DMS114 treated with DMSO at 0.1 percent for 48 hours (cell line): ENCODE measurements at regions not wholly inside any gene's neighbourhood (a gene's known extent, or its start where the extent isn't known, plus 50 kb on each side); places are given as distances from the start of the nearest gene placed in this dataset.

ENCODE experiments used
- DNase-seq: peaks from one replicate; lab custom pipeline; 2025; ENCODE audit not compliant: unreplicated experiment; lab: John Stamatoyannopoulos, UW

DNA sequence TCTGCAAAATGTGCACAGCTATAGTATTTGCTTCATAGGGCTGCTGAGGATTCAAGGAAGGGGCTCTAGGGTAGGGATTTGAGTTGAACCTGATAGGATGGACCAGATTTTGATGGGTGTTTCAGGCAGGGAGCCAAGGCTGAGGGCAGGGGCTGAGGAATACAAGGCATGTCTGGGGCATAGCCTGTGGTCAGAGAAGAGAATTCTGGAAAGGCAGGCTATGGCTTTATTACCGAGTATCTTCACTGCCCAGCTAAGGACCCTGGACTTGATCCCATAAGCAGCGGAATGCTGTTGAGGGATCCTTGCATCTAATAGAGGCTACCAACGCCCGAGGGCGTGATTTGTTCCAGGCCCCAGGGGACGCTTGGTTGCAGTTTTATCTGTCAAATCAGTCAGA lies 193.0 kb upstream of the TLE3 start:
- no peak for DNase-seq

DNA sequence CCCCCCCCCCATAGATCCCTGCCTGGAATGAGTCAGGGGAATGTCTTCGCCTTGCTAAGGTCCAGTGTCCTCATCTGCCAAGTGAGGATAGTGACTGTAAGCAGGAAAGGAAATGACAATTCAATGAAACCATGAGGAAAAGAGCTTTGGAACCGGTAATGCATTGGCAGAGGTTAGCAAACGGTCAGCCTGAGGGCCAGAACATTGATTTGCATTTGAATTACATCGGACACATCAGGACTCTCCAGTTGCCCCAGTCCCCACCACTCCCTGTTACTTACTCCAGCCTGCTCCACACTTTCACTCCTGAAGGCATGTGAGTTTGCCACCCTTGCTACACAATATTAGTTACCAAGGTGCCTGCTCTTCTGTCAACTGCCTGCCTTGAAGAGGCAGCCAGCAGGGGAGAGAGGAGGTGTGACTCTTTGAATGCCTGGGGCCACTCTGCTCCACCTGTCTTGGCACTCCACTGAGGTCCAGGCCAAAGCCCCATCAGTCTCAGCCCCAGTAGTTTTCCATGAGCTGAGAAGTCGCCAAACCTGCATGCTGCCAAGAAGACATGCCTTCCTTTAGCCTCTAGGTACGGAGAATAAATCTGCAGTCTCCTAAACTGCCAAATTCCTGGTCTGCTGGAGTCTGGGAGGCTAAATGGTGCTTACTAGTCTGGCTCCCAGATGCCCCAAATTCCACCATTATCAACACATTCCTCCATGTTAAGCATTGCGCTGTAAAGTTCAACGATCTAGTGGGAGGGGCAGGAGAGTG lies 191.7 kb upstream of the TLE3 start:
- no peak for DNase-seq

DNA sequence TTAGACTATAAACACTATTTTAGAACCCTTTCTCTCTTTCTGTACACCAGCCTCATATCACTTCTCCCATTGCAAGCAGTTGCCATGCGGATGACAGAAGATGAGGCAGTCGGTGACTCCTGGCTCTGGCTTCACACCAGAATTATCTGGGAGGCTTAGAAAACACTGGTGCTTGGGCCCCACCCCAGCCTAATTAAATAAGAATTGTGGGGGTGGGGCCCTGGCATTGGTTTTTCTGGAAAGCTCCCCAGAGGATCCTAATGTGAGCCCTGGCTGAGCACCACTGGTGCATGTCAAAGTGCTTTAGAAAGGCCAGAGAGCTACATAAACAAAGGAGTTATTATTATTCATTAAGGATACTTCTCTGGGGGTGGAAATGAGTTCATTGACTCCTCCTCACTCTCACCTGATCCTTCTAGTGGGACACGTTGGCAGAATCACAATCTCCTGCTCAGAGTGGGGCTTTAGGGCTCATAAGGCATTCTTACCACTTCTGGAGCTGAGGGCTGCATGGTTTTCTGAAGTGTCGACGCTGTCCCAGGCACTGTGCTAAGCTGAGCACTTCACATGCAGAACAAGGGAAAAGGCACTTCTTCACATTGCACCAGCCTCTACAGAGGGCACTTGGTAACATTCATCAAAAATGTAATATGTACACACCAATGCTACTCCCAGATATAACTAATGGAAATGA lies 188.5 kb upstream of the TLE3 start:
- no peak for DNase-seq

DNA sequence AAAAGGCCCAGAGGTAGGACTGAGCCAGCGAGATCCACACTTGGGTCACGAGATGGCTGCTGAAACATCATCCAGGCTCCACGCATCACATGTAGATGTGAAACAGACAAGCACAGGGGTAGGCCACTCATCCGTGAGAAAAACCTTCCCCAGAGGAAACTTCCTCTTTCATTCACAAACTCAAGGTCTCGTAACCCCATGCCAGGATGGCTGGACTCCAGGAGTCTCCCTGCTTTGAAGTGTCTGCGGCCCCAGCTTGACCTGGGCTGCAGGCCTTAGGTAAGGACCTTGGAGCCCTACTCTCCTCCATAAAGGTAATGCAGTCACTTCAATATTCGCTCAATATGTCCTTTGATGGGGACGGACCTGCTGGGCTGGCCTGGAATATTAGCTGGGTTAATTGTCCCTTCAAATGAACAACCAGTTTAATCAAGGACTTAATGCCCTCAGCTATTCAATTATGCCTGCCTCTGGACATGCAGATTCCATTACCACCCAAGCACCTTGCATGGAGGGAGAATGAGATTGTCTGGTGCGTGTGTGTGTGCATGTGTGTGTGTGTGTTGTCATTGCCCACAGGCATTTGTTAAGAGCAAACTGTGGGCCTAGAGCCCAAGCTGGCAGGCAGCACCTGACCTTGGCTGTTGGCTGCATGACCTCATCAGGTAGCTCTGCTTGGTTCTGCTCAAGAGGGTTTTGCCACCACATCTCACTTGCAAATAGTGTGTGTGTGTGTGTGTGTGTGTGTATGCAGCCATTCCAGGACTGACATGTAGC lies 186.9 kb upstream of the TLE3 start:
- no peak for DNase-seq

DNA sequence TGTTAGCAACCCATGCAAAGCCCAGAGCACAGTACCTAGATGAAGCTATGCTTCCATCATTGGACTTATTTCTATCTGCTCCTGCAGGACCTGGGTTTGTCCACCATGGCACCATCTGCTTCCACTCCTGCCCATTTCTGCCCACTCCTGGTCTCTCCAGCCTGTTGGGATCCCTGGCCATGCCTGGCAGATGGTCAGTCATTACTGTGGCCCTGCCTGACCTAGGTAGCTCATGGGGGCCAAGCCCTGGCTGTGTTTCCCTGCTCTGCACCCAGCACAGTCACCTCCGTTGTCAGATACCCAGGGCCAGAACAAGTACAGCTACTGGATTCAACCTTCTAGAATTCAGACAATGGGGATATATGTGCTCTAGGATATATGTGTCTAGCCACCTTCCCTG lies 185.8 kb upstream of the TLE3 start:
- DNase-seq, result no peak

DNA sequence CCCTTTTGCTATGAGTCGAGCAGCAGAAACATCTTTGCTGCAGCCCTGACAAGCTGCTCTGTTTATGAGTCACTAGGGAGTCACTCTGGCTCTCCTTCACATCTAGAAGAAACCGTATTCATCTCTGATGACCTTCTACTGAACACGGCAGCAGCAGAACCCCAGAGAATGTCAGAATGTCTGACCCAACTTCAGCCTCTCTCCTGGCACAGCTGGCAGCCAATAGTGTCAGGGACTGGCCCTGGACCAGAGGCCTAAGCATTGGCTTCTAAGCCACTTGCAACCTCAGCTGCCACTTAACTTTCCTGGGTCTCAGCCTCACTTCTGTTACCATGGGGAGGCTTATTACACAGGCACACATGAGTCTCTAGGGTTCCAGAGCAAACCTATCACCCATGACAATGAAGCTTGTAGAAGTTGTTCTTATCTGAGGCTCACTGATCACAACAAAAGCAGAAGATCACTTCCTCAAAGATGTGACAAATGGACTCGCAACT lies 184.1 kb upstream of the TLE3 start:
- no peak for DNase-seq

DNA sequence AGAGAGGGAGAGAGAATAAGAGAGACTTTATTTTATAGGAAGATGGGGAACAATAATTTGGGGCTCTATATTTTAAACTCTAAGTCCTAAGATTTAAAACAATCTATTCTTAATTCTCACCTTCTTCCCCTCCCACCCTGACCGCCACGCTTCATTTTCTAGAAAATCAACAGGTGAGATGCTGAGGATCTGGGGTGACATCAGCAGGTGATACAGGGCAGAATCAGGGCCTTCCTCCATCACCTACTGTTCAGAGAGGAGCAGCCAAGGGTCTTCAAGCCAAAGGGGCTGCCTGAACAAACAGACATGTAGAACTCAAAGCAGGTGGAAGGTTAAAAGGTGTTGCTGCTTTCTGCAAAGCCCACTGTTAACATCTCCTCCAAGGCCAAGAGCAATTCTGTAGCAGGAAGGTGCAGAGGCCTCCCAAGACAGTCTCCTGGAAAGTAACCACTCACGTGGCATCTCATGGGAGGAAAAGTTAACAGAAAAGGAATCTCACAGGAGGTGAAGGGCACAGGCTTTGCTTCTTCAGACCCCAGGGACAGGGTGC lies 183.6 kb upstream of the TLE3 start:
- DNase-seq, result no peak

DNA sequence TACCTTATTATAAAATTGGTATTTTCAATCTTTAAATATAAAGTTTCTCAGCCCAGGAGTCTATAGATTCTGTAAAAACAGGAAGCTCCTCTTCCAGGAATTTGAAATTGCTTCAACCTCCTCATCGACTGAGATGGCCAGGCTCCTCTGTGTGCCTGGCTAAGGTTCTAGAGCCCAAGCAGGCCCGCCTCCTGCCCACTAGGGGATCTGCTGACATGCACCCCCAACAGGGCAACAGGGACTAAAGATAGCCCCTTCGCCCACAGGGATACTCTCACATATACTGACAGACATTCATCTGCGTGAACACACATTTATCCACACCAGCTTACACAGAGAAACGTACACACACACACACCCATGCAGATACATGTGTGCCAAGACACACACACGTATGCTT lies 183.1 kb upstream of the TLE3 start:
- DNase-seq, result no peak

DNA sequence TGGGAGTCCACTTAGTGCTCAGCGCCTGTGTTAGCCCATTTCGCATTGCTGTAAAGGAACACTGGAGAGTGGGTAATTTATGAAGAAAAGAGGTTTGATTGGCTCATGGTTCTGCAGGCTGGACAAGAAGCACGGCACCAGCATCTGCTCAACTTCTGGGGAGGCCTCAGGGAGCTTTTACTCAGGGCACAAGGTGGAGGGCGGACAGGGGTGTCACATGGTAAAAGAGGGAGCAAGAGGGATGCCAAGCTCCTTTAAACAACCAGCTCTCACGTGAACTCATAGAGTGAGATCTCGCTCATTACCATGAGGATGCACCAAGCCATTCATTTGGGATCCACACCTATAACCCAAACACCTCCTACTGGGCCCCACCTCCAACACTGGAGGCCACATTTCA lies 181.4 kb upstream of the TLE3 start:
- no peak for DNase-seq

DNA sequence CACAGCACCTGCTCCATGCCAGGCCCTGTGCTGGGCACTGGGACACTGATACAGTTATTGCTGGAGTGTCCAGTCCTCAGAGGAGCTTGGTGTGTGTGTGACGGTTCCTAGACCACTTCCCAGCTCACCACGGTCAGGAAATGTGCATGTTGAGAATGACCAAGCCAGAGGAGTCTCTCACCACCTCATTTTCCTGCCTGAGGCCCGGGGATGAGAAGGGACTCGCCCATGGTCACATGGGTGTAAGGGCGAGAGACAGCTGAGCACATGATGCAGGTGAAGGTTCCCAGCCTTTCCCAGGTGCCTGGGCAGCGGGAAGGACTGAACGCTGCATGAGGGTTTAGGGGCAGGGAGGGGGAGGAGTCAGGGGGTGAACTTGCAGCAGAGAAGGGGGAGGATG lies 180.9 kb upstream of the TLE3 start:
- DNase-seq, result no peak

DNA sequence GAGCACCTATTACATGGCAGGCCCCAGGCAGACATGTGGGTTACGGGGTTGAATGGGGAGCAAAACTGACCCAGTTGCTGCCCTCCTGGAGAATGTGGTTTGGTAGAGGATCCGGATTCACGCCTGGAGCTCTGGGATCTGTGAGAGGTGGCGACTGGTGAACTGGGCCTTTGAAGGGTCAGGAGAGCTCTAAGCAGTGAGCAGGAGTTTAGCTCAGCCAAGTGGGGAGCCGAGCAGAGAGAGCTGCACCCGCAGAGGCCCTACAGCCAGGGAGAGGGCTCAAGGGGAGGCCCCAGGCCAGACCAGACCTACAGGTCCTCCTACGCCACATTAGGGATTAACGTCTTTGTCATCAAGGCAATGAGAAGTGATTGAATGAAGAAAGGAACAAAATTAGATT lies 179.8 kb upstream of the TLE3 start:
- DNase-seq, result no peak

DNA sequence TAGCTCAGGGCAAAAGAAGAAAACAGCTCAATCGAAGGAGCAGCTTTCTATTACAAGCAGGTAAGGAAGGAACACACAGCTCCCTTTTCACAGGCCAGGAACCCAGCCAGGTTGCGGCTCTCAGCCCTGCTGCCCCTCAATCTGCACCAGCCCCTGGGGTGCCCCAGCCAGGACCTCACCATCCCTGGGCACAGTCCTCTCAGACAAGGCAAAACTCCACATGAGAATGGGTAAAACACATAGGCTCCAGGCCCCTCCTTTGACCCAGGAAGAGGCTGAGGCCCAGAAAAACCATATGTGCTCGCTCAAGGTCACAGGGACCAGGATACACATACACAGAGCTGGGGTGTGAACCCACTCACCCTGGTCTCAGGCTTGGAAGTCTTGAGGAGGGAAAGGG lies 178.7 kb upstream of the TLE3 start:
- no peak for DNase-seq

DNA sequence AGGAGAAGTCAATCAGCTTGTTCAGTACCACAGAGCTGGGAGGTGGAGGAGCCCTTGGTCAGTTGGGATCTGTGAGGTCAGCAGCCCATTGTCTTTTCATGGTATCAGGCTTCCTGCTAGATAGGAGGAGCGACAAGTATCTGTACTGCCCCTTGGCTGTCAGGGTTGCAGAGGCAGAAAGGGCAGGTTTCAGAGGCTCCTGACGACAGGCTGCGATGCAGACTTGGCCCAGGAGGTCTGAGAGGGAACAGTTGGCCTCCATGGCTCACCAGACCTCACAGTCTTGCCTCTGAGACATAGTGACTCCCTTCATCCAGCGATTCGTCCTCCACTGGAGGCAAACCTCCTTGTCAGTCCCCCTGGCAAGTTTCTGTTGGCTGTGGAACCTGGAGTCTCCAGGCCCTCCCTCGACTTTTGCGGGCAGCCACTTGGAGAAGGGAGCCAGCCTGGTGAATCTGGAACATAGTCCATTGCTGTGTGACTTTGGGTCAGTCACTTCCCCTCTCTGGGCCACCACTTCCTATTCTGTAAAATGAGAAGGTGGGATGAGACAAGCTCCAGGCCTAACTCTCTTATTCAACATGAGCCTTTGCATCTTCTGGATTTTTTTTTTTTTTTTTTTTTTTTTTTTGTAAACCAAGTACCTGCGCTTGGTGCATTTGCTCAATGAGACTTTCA lies 177.9 kb upstream of the TLE3 start:
- no peak for DNase-seq

DNA sequence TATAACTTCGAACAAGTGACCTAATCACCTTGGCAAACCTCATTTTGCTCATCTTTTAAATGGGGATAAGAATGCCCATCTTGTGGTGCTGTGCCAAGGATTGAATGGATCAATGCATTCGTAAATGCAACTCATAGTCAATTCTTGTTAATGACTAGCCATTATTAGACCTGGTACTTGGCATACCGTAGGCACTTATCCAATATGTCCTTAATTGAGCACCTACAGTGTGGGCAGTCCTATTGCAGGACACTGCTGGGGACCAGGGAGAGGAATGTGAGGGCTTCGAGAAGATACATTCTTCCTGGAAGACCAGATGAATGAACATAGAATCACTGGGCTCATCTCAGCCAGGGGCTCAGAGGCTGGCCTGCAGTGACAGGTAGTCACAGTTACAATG lies 177.2 kb upstream of the TLE3 start:
- no peak for DNase-seq

DNA sequence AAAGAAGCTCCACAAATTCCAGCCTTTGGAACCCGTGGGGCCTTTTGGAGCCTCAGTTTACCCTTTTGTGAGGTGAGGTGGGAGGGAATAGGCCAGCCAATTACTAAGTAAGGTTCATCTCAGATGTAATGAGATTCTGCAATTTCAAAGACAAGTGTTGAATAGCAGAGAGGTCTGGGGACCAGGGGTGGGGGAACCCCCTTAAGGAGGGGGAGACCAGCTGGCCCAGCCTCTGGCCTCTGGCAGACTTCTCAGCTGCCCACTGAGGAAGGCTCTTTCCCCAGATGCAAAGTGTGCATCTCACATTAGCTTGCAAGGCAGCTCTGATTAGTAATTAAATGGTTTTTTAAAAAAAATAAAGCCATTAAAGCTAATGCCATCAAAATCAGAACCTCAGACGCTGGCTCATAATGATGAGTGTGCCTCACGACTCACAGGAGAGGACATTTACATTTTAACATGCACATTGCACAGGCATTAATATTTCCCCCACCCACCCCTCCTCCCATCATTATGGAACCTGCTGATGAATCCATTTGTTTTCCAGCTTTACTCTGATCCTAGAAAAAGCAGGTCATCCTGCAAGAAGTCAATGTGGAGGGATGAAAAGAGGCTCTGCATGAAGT lies 176.7 kb upstream of the TLE3 start:
- no peak for DNase-seq

DNA sequence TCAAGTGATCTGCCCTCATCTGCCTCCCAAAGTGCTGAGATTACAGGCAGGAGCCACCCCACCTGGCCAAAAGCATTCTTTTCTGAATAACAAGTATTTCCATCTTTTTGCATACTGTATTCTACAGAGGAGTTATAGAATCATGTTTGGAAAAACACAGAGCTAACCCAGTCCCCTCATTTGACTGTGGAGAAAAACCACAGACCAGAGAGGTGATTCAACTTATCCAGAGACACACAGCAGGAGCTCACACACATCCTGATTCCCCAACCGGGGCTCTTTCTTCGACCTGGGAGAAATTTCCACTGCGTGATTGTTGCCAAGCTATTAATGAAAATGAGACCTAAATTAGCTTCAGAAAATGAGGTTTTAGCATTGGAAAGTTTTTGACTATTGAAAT lies 176.1 kb upstream of the TLE3 start:
- no peak for DNase-seq

DNA sequence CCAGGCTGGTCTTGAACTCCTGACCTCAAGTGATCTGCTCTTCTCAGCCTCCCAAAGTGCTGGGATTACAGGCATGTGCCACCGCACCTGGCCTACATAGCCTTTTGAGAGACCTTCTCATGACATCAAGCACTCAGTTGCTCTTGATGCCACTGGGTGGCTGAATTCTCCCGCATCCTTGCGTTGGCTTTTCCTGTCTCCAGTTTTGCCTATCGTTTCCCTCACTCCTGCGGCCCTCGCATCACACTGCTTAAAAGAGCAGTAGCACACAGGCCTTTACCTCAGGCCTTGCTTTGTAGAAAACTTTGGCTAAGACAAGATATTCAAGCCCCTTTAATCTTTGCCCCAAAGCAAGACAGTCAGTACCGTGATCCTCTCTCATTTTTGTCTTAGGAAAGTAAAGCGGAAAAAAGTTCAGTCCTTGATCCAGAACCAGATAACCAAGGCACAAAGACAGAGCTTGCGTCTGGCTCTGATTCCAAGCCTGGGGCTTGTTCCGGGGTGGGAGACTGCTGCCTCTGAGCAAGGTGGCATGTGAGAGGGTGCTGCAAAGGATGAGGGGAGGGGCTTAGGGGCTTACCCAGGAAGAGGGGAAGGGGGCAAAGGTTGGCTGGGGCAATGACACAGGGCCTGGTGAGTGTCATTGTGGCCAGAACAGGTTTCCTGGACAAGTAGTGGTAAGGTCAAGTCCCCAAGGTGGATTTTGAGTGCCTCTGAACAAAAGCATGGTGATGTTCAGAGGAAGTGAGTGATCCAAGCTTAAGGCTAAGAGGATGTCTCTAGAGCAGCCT lies 175.0 kb upstream of the TLE3 start:
- no peak for DNase-seq

DNA sequence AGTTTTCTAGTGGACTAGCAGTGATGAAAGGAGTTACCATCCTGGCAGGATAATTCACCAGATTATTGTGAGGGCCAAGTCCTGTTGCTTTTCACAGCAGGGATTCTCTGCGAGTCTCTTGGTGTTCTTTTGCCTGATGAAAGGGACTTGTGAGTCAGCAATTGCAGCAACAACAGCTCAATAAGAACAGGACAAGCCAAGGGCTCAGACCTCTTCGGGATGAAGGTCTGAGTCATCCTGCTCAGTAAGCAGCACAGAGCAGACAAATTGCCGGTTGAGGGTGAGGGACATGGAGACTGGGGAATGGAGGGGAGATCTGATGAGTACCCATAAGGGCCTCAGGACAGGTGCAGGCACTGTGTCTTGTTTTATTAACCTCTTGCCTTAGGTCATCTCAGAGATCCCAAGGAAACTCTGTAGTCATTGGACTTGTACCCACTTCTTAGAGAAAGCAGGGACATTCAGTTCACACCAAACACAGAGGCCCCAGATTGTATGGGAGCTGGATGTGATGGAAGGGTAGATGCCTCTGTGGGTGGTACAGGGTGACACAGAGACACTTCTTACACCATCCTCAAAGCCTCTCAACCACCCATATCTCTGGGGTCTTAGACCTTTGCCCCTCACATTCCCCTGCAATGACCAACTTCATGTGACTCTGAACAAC lies 173.8 kb upstream of the TLE3 start:
- DNase-seq, result no peak

DNA sequence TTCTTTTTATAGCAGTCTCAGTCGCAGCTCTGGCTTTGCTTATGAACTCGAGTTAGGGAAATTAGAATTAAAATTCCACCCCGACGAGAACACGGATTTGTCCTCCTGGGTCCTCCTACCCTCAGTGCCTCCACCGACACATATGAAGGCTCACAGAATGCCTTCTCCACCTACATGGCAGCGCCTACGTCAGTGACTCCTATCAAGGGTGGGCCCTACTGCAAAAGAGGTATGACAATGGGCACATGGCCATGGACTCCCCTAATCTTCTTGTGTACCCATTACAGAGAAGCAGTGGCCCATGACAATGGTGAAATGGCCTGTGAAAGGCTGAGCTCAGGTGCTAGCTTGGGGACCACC lies 173.0 kb upstream of the TLE3 start:
- DNase-seq, result no peak
